ES-I3 (cell line): ENCODE measurements at regions not wholly inside any gene's neighbourhood (a gene's known extent, or its start where the extent isn't known, plus 50 kb on each side); places are given as distances from the start of the nearest gene placed in this dataset.

Source experiments
- H3K36me3 ChIP-seq: 2 replicates; pipeline ENCODE4 v1.6.1; 2013; ENCODE audit warnings: mild to moderate bottlenecking, low read length, control low read depth, moderate library complexity; ENCODE audit not compliant: insufficient read depth
- H3K4me1 ChIP-seq: 2 replicates; pipeline ENCODE4 v1.6.1; 2013; ENCODE audit warnings: mild to moderate bottlenecking, control low read depth, low read length; ENCODE audit not compliant: insufficient read depth
- H3K9ac ChIP-seq: 2 replicates; pipeline ENCODE4 v1.6.1; 2013; ENCODE audit warnings: low read depth, mild to moderate bottlenecking, low read length, moderate library complexity
- H3K9me3 ChIP-seq: 2 replicates; pipeline ENCODE4 v1.6.1; 2013; ENCODE audit warnings: mild to moderate bottlenecking, low read length, moderate library complexity; ENCODE audit not compliant: control insufficient read depth, insufficient read depth

DNA sequence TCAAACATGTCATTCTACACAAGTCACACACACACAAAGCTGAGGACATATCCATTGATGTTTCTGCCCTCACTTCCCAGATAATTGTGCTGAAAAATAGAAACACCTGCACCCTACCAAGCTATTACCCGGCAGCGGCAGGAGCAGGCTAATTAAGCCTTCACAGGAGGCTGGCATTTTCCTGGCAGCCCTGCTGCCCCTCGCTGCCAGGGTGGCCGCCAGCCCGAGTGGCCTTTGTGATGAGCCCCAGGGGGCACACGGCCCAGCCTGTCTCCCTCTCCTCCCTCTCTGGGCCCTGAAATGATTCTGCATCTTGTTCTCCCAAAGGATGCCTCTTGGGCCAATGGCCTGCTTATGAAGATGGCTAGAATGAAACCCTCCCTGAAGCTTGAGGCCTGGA, 76.2 kb upstream of the TP53I11 start:
- H3K4me1 ChIP-seq = peaks cover 8% of the 10 kb centered on the region
- no peaks in the 10 kb centered on the region for H3K9me3 ChIP-seq
- H3K9ac ChIP-seq = no peak overlapping the region
- H3K36me3 ChIP-seq = no peaks in the 10 kb centered on the region; the same call in 1 of the 2 replicates

DNA sequence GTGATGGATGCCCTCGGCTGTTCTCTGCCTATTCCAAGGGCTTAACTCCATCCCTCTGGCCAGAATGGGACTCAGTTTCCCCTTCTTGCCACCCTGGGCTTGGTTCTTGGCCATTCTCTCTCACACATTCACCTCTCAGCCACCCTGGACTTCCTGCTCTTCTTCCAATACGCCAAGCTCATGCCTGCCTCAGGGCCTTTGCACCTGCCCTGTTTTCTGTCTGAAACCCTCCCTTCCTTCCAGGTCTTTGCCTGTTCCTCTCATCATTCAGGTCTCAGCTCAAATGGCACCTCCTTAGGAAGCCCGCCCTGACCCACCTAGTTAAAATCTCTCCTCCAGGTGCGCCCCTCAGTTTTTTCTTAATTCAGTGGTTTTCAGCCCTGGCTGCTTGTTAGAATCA, 76.6 kb upstream of the TP53I11 start:
- Histone ChIP-seq H3K36me3 (no peaks in the 10 kb centered on the region; the same call in 1 of the 2 replicates), H3K4me1 (peaks cover 3% of the 10 kb centered on the region), H3K9me3 (no peaks in the 10 kb centered on the region), H3K9ac (no peak overlapping the region)

DNA sequence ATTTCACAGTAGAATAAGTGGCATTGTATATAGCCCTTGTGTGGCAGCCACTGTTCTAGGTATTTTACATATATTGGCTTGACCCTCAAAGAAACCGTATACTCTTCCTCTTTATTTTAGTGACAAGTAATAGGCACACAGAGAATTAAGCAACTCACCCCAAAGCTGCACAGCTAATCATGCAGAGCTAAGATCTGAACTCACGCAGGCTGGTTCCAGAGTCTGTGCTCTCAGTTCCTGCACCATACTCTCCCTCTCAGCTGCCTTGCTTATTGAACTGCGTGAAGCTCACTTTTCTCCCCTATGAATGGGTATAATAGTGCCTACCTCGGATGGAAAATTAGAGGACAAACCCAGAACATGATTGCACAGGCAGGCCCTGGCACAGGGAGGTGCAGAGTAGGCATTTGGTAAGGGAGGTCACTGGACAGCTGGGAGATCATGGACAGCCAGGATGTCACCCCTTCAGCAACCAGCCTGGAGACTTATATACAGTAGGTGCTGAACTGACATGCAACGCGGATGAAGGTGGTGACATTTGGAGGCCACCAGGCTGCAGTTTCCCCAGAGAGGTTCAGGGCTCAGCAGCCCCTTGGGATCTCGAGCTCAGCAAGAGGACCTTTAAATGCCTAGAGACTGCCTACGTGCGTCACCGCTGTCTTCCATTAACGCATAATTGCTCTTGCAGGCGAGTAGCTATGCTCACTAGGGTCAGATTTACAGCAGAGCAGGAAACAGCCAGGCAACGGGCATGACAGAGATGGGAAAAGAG, 78.4 kb upstream of the TP53I11 start:
- H3K36me3 ChIP-seq = no peaks in the 10 kb centered on the region; the same call in 1 of the 2 replicates
- no peak overlapping the region for H3K9ac ChIP-seq
- no peaks in the 10 kb centered on the region for H3K9me3 ChIP-seq
- no peaks in the 10 kb centered on the region for H3K4me1 ChIP-seq

DNA sequence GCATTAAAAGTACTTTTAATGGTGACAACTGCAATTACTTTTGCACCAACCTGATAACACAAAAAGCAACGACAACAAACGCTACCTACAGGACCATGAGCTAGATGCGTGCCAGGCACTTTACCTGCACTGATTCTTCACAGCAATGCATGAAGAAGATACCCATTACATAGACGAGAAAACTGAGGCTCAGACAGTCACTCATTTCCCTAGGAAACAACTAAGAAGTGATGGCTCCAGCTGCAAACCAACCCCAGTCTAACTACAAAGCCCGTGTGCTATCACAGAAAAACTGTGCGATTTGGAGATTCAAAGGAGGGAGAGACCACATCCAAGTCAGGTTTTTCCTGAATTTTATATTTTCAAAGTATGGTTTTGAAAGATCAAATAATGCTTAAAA, 80.1 kb upstream of the TP53I11 start:
- Histone ChIP-seq H3K9me3 (no peaks in the 10 kb centered on the region; the same call in 1 of the 2 replicates), H3K9ac (no peak overlapping the region), H3K36me3 (no peaks in the 10 kb centered on the region), H3K4me1 (no peaks in the 10 kb centered on the region)

DNA sequence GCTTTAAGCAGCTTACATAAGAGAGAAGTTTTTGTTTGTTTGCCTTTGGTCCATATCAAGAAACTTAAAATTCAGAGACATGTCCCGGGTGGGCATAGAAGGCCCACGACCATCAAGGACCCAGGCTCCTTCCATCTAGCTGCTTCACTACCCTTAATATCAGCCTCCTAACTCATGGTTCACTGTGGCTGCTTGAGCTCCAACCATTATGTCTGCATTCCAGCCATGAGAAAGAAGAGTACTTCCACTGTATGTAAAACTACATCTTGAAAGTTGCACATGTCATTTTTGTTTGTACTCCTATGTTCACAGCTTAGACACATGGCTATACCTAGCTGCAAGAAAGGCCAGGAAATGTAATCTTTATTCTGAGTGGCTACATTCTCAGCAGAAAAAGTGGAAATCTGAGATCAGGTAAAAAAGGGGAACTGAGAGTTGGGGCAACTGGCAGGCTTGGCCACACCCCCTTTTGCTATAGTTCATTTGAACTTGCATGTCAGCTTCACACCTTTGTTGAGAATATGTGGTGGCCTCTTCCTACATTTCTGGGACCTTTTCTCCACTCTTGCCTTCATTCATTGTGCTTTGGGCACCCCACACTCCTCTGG, 81.3 kb upstream of the TP53I11 start:
- Histone ChIP-seq H3K9me3 (no peaks in the 10 kb centered on the region; the same call in 1 of the 2 replicates), H3K4me1 (no peaks in the 10 kb centered on the region), H3K9ac (no peak overlapping the region), H3K36me3 (no peaks in the 10 kb centered on the region)

DNA sequence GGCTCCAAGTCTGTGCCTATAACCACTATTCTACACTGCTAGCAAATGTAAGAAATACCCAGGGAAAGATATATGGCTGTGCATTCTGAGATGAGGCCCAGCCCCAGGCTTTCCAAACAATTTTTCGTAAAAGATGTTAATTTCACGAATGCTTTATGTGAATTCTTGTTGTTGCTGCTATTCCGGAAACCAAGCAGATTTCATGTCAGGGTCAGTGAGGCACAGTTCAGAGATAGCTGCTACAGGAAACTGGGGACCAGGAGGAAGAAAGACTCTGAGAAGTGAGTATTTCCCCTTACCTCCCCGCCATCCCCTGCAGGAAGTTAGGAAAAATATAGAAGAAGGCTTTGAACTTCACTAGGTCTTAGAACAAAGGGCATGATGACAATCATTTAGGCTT, 84.7 kb upstream of the TP53I11 start:
- no peak overlapping the region for H3K9ac ChIP-seq
- H3K4me1 ChIP-seq = no peaks in the 10 kb centered on the region
- H3K36me3 ChIP-seq = no peaks in the 10 kb centered on the region
- peaks cover 6% of the 10 kb centered on the region for H3K9me3 ChIP-seq

DNA sequence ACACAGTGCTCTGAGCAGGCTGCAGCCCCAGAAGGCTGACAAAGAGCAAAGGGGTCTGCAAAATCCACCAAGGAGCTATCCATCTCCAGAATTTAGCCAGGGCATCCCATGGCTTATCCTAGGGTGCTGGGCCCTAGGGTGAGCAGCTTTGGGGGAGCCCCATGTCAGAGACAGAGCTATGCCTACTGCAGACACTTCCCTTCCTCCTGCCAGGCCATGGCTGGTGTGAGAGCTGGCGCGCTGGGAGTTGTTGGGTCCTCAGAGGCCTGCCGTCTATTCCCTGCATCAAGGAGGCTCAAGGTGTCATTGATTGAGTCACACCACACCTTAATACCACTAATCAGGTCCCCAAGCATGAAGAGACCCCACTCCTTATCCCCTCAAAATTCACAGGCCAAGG, 85.3 kb upstream of the TP53I11 start:
- peaks cover 6% of the 10 kb centered on the region for H3K9me3 ChIP-seq
- H3K4me1 ChIP-seq = no peaks in the 10 kb centered on the region
- no peak overlapping the region for H3K9ac ChIP-seq
- no peaks in the 10 kb centered on the region for H3K36me3 ChIP-seq

DNA sequence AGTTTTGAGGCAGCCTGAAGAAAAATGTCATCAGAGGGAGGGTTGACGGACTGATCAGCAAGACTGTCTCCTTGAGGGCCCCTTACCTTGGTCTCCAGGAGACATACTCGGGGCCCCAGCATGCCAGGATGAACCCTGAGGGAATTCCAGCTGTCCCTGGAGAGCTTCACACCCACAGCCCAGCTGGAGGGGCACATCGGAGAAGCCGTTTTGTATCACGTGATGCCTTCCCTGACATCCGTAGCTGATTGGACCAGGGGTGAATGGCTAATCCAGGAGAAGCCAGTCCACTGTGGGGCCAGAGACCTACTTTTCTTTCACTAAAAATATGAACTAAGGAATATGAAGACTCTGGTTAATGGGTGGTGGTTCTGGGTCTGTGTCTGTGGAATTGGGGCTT, 86.0 kb upstream of the TP53I11 start:
- Histone ChIP-seq H3K9me3 (peaks cover 6% of the 10 kb centered on the region), H3K9ac (no peak overlapping the region), H3K4me1 (no peaks in the 10 kb centered on the region), H3K36me3 (no peaks in the 10 kb centered on the region)

DNA sequence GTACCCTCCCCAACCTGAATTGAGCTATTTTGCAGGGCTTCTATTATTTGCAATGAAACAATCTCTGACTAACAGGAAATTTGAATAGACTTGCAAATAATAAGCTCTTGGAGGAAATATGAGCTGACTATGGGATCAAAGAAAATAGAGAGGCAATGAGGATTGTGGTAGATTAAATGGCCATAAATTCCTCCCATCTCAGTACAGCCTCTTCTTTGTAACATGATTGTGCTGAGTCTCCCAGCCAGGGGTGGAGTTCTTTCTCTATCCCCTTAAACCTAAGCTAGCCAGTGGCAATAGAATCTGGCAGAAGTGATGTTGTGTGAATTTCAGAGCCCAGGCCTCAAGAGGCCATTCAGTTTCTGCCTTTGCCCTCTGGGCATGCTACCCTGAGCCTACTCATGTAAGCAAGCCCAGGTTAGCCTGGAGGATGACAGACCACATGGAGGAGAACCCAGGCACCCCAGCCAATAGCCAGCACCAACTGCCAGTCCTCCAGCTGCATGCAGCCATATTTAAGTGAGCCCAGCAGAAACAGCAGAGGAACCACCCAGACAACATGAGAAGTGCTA, 86.8 kb upstream of the TP53I11 start:
- no peaks in the 10 kb centered on the region for H3K36me3 ChIP-seq
- peaks cover 6% of the 10 kb centered on the region for H3K9me3 ChIP-seq
- no peaks in the 10 kb centered on the region for H3K4me1 ChIP-seq
- H3K9ac ChIP-seq = no peak overlapping the region

DNA sequence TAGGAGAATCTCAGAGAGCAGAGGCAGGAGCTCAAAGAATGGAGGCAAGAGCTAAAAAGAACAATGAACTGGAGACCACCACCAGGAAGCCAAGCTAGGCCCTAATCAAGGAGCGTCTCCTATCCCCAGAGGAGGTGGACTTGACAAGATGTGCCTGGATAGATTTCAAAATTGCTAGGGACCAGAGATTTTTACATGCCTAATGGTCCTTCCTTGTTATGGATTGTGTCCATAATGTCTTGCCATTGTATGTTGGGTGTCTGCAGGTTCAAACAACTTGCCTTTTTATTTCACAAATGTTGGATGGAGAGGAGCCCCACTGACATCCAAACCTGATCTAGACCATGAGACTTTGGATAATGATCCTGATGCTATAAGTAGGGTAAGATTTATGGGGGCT, 88.2 kb upstream of the TP53I11 start:
- peaks cover 6% of the 10 kb centered on the region for H3K9me3 ChIP-seq
- H3K4me1 ChIP-seq = no peaks in the 10 kb centered on the region
- H3K9ac ChIP-seq = no peak overlapping the region
- H3K36me3 ChIP-seq = no peaks in the 10 kb centered on the region

DNA sequence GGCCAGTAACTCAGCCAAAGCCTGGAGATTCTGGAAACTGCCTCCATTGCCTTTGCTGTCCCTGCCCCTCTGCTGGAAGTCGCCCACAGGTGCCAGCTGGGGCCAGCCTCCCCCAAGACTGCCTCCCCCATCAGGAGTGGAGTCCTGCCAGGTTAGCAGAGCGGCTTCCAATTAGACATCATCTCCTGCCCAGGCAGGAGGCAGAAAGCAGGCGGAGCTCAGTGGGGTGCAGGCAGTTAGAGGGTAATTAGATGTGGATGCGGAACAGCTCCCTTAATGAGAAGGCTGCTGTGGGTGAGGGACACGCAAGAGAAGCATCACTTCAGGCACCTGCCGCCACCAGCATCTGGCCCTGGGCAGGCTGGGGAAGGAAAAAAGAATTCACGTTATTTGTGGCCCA, 90.9 kb upstream of the TP53I11 start:
- Histone ChIP-seq H3K9me3 (peaks cover 6% of the 10 kb centered on the region), H3K9ac (no peak overlapping the region), H3K4me1 (peaks cover 5% of the 10 kb centered on the region; the same call in 1 of the 2 replicates), H3K36me3 (no peaks in the 10 kb centered on the region)

DNA sequence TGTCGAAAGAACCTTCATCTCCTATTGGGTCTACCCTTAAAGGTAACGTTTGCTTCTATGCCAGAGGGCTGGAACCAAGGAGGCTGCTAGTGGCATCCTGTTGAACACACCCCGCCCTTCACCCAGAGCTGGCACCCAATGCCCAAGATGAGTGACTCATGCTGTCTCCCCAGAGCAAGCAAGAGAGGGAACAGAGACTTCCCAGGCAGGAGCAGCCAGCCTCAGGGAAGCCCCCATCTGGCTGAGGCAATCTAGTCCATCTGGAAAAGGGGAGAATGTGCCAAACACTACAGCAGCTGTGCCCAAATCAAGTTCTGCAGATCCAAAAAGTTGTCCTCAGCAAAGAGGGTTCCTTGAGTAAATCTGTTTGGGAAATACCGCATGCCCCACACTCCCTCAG, 91.9 kb upstream of the TP53I11 start:
- H3K9ac ChIP-seq = no peak overlapping the region
- H3K4me1 ChIP-seq = peaks cover 5% of the 10 kb centered on the region; the same call in 1 of the 2 replicates
- no peaks in the 10 kb centered on the region for H3K36me3 ChIP-seq
- H3K9me3 ChIP-seq = peaks cover 6% of the 10 kb centered on the region

DNA sequence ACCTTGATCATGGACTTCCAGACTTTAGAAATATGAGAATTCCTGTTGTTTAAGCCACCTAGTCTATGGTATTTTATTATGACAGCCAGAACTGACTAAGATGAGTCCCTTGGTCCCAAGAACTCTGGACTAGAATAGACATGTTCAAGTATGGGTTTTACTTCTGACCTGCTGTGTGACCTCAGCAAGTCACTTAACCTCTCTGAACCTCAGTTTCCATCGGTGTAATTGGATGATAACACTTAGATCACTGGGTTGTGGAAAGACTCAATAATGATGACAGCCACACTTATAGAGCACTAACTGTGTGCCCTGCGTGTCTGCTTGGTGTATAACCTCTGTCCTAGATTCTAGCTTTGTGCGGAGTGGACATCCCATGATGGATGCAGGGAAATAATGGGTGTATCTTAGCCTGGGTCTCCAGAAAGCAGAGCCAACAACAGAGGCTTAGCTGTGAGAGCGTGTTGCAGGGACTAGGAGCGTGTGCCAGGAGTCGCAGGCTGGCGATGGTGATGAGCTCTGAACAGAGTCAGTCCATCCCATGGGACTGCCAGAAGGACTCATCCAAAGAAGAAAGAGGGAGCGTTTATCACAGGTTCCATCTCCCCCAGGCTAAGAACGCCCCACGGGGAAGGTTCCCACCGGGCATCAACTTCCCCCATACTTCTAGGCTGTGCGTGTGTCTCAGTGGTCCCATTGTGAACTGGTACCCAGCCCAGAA, 93.2 kb upstream of the TP53I11 start:
- Histone ChIP-seq H3K9me3 (peaks cover 2% of the 10 kb centered on the region), H3K4me1 (peaks cover 5% of the 10 kb centered on the region; the same call in 1 of the 2 replicates), H3K9ac (no peak overlapping the region), H3K36me3 (no peaks in the 10 kb centered on the region; the same call in 1 of the 2 replicates)

DNA sequence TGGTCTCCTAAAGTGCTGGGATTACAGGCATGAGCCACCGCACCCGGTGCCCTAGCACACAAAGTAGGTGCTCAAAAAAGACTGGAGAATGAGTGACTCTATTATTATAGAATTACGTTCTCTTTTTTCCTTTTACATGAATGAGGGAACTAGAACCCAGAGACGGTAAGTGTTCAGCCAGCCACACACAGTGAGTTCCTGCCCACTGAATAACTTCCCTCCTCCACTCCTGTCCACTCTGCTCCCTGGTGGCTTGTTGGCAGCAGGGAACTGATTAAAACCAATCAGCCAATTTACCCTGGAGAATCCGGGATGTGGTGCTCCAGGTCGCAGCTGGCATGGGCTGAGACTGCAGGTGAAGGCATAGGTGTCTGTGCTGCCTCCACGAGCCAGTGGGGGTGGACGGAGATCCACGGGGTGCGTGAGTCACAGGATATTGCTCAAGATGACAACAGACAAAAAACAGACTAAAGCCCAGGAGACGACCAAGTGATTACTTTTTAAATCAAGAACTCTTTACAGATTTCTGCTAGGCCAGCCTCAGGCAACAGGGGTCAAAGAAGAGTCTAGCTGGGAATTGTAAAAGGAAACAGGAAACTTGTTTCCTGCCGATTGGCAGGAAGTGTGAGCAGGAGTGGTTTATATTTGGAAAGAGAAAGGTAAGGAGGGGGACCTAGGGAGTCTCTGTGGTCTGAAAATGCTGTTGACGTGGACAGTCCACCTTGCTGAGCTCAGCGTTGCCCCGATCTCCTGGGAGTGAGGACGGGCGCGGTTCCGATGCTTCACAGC, 95.2 kb upstream of the TP53I11 start:
- no peak overlapping the region for H3K9ac ChIP-seq
- no peaks in the 10 kb centered on the region; the same call in 1 of the 2 replicates for H3K36me3 ChIP-seq
- H3K4me1 ChIP-seq = peaks cover 5% of the 10 kb centered on the region; the same call in 1 of the 2 replicates
- H3K9me3 ChIP-seq = no peaks in the 10 kb centered on the region
